GM18951 (cell line): ENCODE measurements at regions not wholly inside any gene's neighbourhood (a gene's known extent, or its start where the extent isn't known, plus 50 kb on each side); places are given as distances from the start of the nearest gene placed in this dataset.

Experiments
- POLR2A ChIP-seq: IDR thresholded peaks from 4 replicates; pipeline ENCODE4 v1.6.1; 2011; ENCODE audit warnings: mild to moderate bottlenecking; ENCODE audit not compliant: insufficient read length, insufficient read depth; ENCODE audit errors: extremely low read depth
- in situ Hi-C: fragments of 300-500 bp; cut with MboI; formaldehyde crosslinking; loops from one replicate; pipeline ENCODE4 v1.12.0; 2022; ENCODE audit warnings: low sequenced_read_pairs, mixed read lengths, inconsistent platforms; ENCODE audit not compliant: unreplicated experiment

DNA sequence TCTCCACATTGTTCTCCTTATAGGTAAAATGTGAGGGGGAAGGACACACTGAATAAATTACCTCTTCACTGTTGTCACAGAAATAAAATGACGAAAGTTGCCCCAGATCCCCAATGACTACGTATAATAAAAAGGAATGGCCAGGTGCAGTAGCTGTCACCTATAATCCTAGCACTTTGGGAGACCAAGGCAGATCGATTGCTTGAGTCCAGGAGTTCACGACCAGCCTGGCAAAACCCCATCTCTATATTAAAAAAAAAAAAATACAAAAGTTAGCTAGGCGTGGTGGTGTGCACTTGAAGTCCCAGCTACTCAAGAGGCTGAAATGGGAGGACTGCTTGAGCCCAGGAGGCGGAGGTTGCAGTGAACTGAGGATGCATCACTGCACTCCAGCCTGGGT is 82.2 kb upstream of the APC start:
- no peak for TF ChIP-seq POLR2A
- in situ Hi-C loops: no loop called here

DNA sequence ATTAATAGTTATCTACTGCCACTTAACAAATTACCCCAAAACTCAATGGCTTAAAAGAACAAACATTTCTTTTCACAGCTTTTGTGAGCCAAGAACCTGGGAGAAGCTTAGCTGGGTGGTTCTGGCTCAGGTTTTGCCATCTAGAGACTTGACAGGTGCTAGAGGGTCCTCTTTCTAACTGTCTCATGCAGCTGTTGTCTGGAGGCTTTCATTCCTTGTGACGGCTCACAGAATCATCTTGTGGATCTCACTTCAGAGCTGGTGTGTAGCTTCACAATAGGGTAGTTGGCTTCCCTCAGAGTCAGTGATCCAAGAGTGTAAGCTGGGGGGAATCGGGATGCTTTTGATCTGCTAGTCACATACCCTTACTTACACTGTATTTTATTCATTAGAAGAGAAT is 81.2 kb upstream of the APC start:
- no peak for TF ChIP-seq POLR2A
- in situ Hi-C loops: no loop called here

DNA sequence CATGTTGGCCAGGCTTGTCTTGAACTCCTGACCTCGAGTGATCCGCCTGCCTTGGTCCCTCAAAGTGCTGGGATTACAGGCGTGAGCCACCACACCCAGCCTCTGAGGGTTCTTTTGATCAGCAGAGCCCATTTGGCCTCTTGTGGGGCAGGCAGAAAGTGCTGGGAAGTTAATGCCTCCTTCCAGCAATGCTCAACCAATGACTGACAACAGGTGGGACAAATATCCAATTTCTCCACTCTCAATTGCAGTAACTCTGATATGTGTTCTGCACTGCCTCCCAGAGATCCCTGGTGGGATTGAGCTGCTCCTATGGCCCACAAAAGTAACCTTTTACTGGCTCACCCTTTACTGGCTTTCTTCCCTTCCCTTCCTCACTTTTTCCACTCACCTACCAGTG is 79.9 kb upstream of the APC start:
- no peak for TF ChIP-seq POLR2A
- in situ Hi-C loops: no loop called here

DNA sequence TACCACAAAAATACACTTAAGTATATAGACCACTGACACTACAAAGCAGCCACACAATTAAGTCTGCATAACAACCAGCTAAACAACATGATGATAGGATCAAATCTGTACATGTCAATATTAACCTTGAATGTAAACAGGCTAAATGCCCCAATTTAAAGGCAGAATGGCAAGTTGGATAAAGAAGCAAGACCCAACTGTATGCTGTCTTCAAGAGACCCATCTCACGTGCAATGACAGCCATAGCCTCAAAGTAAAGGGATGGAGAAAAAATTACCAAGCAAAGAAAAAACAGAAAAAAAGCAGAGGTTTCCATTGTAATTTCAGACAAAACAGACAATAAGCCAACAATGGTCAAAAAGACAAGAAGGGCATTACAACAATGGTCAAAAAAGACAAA is 77.3 kb upstream of the APC start:
- no peak for TF ChIP-seq POLR2A
- in situ Hi-C loops: no loop called here

DNA sequence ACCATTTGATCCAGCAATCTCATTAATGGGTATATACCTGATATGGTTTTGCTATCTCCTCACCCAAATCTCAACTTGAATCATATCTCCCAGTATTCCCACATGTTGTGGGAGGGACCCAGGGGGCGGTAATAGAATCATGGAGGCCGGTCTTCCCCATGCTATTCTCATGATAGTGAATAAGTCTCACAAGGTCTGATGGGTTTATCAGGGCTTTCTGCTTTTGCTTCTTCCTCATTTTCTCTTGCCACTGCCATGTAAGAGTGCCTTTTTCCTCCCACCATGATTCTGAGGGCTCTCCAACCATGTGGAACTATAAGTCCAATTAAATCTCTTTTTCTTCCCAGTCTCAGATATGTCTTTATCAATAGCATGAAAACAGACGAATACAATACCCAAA is 74.5 kb upstream of the APC start:
- in situ Hi-C loops: no loop called here
- TF ChIP-seq POLR2A: no peak

DNA sequence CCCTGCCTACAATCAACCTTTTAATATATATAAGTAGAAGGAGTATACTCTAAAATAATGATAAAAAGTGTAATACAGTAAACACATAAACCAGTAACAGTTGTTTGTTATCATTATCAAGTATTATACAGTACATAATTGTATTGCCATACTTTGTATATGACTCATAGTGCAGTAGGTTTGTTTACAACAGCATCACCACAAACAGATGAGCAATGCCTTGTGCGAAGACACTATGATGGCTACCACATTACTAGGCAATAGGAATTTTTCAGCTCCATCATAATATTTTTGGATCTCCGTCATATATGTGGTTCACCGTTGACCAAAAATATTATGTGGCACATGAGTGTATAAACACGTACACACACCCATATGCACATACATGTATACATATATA is 69.7 kb upstream of the APC start:
- no peak for TF ChIP-seq POLR2A
- in situ Hi-C loops: no loop called here

DNA sequence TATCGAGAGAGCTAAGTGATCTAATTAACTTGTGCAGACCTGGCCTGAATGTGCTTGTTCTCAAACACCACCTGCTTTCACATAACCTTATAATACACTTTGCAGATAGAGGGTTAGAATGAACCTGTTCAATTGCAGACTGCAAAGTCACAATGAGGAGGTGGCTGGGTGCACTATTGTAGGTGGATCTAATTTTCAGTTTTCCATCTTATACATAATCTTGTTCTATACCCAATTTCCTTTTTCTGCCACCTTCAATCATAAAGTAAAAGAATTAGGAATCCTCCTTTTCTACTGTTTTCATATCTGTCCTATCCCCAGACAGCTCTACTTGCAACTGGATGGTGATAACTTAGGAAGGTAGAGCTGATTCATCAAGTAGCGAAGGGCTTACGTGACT is 68.8 kb upstream of the APC start:
- in situ Hi-C loops: no loop called here
- TF ChIP-seq POLR2A: no peak

DNA sequence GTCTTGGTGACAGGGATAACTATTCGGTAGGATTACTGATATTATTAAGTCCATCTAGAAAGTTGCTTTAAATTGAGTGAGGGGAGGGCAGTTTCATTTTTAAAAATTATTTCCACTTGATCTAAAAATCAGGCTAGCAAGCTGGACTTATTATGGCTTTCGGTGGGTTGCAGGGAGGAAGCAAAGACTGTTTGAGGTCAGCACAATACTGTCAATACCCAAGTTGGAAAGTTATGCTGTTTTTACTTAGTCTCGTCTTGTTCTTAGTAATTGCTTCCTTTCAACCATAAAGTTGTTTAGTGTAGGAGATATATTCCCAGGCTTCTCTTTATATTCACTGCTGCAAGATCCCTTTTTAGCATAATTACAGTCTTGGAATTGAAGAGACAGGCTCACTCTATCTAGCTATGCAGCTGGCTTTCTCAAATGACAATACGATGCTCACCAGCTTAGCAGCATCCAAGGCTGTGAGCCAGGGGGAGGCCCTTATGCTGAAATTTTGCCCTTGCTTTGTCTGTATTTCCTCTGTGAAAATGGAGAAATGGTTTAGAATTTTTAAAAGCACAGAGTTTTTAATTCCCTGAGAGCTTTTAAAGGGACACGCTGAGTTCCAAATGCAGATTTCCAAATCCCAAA is 68.2 kb upstream of the APC start:
- no peak for TF ChIP-seq POLR2A
- in situ Hi-C loops: no loop called here

DNA sequence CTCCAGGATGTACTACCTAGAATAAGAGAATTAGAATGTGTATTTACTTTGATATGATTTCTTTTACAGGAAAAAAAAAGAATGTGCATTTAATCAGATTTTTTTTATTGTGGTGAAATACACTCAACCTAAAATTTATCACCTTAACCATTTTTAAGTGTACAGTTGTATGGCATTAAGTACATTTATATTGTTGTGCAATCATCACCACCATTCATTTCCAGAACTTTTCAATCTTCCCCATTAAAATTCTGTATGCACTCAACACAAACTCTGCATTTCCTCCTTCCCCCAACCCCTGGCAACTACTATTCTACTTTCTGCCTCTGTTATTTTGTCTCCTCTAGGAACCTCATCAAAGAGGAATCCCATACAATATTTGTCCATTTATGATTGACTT is 66.0 kb upstream of the APC start:
- in situ Hi-C loops: no loop called here
- TF ChIP-seq POLR2A: no peak

DNA sequence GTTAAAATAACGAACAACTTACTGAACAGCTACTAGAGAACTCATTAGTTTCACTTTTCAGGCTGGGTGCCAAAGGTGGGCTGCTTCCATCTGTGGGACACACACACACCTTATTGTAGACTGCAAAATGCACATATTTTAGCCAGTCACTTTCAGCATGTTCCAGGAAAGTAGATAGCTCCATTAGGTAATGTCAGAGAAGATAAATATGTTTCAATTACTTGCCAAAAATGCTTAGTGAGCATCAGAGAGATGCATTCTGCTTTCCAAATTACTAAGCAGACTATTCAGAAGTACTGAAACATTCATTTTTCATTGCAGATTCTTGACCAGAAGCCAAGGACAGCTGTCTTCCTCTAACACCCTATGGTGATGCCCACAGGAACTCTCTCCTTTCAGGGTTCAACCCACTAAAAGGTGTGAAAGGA is 56.2 kb upstream of the APC start:
- in situ Hi-C loops: no loop called here
- no peak for TF ChIP-seq POLR2A

DNA sequence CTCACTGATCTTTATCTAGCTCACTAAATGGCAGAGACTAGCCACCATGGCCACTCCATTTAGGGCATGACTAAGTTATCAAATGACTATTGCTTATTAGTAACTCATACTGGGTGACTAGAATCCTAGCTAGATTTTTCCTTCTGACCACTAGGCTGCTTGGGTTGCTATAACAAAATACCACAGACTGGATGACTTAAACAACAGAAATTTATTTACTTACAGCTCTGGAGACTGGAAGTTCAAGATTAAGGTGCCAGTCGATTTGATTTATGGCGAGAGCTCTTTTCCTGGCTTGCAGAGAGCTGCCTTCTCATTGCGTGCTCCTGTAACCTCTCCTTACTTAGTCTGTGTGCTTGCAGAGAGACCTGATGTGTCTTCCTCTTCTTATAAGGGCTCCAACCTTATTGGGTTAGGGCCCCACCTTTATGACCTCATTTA is 55.0 kb upstream of the APC start:
- TF ChIP-seq POLR2A: no peak
- in situ Hi-C loops: no loop called here

DNA sequence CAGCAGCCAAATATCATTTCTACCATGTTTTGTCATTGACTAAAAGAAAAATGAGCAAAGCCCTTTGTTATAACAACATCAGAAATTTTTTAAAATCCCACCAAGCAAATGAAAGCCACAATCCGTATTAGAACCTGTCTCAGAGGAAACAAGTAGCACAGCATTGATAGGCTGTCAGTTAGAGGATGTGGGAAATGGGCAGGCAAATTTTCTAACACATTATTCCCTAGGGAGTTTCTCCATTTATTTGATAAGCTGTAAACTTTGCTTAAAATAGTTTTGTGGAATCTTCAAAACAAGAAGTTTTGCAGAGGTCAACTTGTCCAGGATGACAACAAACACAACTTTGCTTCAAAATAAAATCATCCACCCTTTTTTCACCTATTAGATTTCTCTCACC is 53.6 kb upstream of the APC start:
- in situ Hi-C loops: no loop called here
- no peak for TF ChIP-seq POLR2A

DNA sequence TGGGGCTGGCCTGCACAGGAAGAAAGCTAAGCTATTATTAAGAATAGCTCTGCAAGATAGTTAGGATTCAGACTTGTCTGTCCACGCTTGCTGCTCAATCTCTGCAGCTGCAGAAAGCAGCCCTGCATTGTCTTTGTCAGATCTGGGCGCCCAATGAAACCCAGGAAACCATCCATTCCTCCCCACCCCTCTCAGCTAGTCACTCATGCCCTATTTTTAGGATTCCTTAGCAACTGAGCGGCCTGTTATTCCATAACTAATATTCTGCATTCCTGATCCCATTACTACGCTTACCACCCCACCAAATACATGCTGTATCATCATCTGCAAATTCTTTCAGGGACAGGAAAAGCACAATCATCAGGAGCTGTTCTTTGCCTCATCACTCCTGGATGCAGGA is 52.9 kb upstream of the APC start:
- in situ Hi-C loops: no loop called here

DNA sequence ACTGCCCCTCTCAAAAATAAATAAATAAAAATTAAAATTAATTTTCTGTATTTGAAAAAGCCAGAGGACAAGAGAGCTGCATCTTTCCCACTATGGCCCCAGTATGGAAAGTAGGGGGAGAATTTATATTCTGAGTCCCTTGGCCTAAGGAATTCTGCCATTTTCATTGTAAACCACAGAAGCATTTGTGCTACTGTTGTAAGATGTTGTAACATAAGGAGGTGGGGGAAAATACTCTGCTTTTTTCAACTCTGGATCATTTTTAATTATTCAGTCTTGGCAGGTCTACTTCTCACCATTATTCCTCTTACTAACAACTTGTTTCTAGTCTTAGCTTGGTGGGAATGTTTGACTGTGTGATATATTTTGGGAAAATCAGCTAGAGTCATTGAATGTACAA is 52.3 kb upstream of the APC start:
- TF ChIP-seq POLR2A: no peak
- in situ Hi-C loops: no loop called here

More for the DNA sequence above, 52.9 kb upstream of the APC start:
- no peak for TF ChIP-seq POLR2A

DNA sequence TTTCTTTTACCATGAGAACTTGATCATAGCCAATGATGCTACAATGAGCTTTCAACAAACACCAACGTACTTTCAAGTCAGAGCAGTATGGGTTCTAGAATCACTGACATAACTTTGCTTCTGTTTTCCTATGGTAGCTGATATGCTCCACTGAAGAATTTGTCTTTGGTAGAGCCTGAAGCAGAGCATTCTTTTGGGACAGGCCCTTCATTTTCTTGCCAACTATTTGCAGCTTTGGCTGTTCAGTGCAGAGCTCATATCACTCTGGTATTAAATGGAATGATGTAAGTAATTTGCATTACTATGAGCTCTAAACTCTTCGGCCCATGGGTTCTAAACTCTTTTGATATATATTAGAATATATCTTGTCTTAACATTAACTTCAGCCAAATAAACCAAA is 51.8 kb upstream of the APC start:
- TF ChIP-seq POLR2A: no peak
- in situ Hi-C loops: no loop called here
